Esophagus muscularis mucosa (tissue), 4 donors: ENCODE measurements at regions not wholly inside any gene's neighbourhood (a gene's known extent, or its start where the extent isn't known, plus 50 kb on each side); places are given as distances from the start of the nearest gene placed in this dataset.

Experiments used
- CTCF ChIP-seq, 3 experiments: fragments of 200-600 bp in 2 of 3; fragments of 450-650 bp in 1 of 3; sonication (generic) in 2 of 3; IDR thresholded peaks; one replicate each; pipeline ENCODE4 v1.5.1; 2017 to 2019; ENCODE audit warnings: antibody characterized with exemption in 3 of 3, mild to moderate bottlenecking in 2 of 3, moderate library complexity in 1 of 3
- EP300 ChIP-seq: sonication (generic); formaldehyde crosslinking; IDR thresholded peaks from one replicate; pipeline ENCODE4 v1.6.1; 2017; ENCODE audit warnings: antibody characterized with exemption
- POLR2A ChIP-seq: fragments of 450-650 bp; IDR thresholded peaks from one replicate; pipeline ENCODE4 v1.6.1; 2017; ENCODE audit warnings: antibody characterized with exemption, moderate library complexity, mild to moderate bottlenecking, low read depth

GRCh38 chr14:81859046-81859445 lies 325.4 kb upstream of the SEL1L start:
- TF ChIP-seq CTCF (IDR thresholded peaks at IDR 0.05) (no peak), POLR2A (no peak), EP300 (no peak)
